Coronary artery (tissue), 2 donors: ENCODE measurements at regions not wholly inside any gene's neighbourhood (a gene's known extent, or its start where the extent isn't known, plus 50 kb on each side); places are given as distances from the start of the nearest gene placed in this dataset.

Source experiments
- DNase-seq: peaks from one replicate; pipeline ENCODE4 v3.0.0-alpha.2; 2017; ENCODE audit warnings: low spot score
- H3K27ac ChIP-seq, 2 donors: fragments of 200-600 bp; sonication (generic); one replicate each; pipeline ENCODE4 v1.5.1; 2016 to 2019
- H3K4me3 ChIP-seq: fragments of 200-600 bp; sonication (generic); 2 replicates; pipeline ENCODE4 v1.5.1; 2016; ENCODE audit warnings: mild to moderate bottlenecking, moderate library complexity
- TF ChIP-seq, protein P1 (sequence below): fragments of 200-600 bp; sonication (generic); IDR thresholded peaks from one replicate; pipeline ENCODE4 v1.5.1; 2019; ENCODE audit warnings: antibody characterized with exemption

DNA sequence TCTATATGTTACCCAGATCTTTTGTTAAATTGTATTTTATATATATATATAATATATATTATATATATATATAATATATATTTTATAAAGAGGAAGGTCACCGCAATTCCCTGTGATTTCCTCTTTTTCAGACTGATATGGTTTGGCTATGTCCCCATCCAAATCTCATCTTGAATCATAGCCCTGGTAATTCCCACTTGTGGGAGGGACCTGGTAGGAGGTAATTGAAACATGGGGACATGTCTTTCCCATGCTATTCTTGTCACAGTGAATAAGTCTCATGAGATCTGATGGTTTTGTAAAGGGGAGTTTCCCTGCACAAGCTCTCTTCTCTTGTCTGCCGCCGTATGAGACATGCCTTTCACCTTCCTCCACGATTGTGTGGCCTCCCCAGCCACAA is 157.6 kb downstream of the RAB38 start:
- TF ChIP-seq, protein P1, sequence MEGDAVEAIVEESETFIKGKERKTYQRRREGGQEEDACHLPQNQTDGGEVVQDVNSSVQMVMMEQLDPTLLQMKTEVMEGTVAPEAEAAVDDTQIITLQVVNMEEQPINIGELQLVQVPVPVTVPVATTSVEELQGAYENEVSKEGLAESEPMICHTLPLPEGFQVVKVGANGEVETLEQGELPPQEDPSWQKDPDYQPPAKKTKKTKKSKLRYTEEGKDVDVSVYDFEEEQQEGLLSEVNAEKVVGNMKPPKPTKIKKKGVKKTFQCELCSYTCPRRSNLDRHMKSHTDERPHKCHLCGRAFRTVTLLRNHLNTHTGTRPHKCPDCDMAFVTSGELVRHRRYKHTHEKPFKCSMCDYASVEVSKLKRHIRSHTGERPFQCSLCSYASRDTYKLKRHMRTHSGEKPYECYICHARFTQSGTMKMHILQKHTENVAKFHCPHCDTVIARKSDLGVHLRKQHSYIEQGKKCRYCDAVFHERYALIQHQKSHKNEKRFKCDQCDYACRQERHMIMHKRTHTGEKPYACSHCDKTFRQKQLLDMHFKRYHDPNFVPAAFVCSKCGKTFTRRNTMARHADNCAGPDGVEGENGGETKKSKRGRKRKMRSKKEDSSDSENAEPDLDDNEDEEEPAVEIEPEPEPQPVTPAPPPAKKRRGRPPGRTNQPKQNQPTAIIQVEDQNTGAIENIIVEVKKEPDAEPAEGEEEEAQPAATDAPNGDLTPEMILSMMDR = no peak

DNA sequence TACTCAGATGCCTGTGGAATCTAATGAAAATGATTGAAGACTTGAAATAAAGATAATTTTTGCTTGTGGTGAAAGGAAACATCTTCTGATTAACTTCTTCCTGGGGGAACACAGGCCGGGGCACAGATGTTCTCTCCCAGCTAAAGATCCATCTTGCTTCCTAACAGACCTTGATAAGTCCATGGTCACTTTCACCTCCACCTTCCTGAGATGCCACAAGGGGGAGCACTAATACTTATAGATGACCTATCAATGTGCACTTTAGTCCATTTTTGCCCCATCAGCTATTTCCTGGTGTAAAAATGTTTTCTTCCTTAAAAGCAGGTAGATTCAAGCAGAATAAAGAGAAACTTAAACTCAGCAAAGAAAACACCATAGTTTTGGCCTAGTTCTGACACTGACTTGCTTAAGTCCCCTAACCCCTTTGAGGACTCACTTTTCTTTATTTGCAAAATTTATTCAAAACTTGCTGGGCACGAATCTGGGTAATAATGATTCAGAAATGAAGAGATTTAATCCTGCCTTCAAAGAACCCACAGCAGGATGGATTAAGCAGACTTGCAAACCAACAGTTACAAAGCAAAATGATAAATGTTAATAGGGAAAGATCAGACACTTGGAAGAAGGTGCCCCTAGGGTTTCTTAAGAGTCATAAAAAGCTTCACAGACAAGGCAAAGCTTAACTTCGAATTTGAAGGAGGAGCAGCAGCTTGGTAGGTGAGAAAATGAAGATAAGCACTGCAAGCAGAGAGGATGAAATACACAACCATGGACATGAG is 158.7 kb downstream of the RAB38 start:
- TF ChIP-seq, protein P1 = peak; percentile 51
- H3K27ac ChIP-seq = no peak overlapping the region
- no peak for DNase-seq
- no peak overlapping the region for H3K4me3 ChIP-seq

More for the DNA sequence above, 157.6 kb downstream of the RAB38 start:
- Histone ChIP-seq H3K27ac (no peak overlapping the region), H3K4me3 (no peak overlapping the region)
- no peak for DNase-seq

DNA sequence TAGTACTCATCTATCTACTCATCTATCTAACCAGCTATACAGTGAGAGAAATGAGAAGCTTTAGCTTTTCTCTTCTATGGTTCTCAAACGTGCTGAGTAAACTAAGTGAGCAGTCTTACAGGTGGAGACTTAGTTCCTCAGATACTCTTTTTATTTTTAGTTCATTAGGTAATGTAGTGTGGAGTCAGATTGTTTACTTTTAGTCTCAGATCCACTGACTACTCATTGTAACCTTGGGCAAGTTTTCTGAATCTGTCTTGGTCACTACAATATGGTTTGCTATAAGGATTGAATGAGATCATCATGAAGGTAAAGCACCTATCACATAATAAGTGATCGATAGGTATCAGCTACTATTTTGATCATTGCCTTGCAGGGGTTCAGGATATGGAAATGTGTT is 160.1 kb downstream of the RAB38 start:
- no peak overlapping the region for H3K4me3 ChIP-seq
- DNase-seq = no peak
- TF ChIP-seq, protein P1 = no peak
- no peak overlapping the region for H3K27ac ChIP-seq

DNA sequence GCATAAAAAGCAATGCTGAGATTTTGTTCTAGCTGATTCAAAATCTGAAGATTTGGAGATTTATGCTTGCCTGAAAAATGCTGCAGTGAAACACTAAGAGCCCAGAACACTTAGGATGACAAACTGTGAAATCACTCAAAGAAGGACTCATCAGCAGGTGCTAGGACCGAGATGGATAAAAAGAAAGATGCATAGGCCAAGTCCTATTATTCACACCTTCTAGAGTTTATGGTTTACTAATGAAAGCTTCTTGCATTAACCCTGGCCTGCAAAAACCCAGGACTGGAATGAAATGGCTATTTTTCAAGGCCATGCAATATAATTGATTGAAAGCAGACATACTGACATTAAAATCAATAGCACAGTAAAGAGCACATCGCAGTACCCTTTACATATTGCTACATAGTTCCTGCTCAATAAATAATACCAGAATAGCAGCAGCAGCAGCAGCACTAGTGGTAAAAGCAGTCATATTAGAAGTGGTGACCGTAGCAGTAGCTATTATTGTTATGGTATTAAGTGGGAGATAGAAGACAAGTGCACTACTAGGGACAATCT is 161.7 kb downstream of the RAB38 start:
- no peak for DNase-seq
- Histone ChIP-seq H3K4me3 (no peak overlapping the region), H3K27ac (no peak overlapping the region)
- TF ChIP-seq, protein P1 = no peak

DNA sequence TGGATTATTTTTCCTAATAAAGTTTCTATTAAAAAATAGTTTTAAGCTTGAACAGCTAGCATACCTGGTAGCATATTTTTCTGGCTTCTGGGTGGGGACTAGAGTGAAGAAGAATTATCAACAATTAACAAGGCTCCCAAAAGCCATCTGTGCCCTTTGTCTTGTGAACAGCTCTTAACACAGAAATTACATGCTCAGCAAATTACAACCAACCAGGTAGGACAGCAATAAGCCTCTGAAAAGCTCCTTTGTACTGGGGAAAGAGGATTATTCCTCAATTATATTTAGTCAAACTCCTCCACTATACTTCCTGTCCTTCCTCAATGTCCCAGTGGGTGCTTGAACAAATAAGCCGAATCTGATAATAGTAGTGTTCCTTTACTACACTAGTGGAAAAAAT is 162.8 kb downstream of the RAB38 start:
- TF ChIP-seq, protein P1 = no peak
- no peak for DNase-seq
- no peak overlapping the region for H3K27ac ChIP-seq
- no peak overlapping the region for H3K4me3 ChIP-seq

DNA sequence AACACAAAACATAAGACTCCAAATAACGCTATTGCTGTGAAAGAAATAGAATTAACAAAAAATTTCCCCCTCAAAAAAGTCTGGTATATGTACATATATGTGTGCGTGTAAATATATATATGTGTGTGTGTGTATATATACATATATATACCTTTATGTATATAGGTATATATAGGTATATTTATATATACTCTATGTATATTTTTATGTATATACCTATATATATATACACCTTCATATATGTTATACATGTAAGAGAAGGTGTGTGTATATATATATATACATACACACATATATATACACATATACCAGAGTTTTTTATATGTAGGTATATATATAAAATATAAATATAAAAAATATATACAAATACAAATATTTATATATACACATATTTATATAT is 199.2 kb downstream of the RAB38 start:
- TF ChIP-seq, protein P1 = no peak
- Histone ChIP-seq H3K27ac (no peak overlapping the region), H3K4me3 (no peak overlapping the region)
- no peak for DNase-seq

DNA sequence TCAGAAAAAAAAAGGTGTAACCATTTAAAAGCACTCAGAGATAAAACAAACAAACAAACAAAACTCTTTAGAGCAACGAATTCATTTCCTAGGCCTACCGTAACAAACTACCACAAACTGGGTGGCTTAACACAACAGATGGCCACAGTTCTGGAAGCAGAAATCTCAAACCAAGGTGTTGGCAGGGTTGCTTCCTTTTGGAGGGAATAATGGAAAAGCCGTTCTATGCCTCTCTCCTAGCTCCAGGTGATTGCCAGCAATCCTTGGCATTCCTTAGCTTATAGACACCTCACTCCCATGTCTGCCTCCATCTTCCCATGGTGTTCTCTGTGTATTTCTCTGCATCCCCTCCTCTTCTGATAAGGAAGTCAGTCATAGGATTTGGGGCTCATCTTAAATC is 200.4 kb downstream of the RAB38 start:
- no peak for DNase-seq
- Histone ChIP-seq H3K27ac (no peak overlapping the region), H3K4me3 (no peak overlapping the region)
- TF ChIP-seq, protein P1 = no peak
